ENCODE measurements at regions not wholly inside any gene's neighbourhood (a gene's known extent, or its start where the extent isn't known, plus 50 kb on each side); places are given as distances from the start of the nearest gene placed in this dataset.
"Not testable (repeated sequence)": the region's sequence is repeated elsewhere in the genome, so short reads cannot be mapped to it uniquely, and the experiment has no call there.

DNA sequence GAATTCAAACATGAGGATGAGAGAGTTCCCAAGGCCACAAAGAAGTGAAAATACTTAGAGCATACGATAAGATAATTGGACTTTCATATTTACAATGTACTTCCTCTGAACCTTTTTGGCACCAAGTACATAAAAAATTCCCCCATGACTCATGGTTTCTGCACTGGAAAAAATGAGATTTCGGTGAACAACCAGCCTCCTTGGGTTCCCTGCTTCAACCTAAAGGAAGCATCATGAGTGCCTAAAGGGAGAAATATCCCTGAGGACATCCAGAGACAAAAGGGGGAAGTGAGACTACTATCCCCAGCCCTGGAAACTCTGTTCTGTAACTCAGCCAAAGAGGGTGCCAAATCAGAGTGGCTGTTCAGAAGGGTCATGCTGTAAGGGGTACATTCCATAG is 562.7 kb upstream of the SLC39A10 start:
- no peak for TF ChIP-seq EZH2phosphoT487 (IDR thresholded peaks at IDR 0.05; ENCODE audit: borderline replicate concordance, low read depth, low read length)
- TF ChIP-seq, protein P1, sequence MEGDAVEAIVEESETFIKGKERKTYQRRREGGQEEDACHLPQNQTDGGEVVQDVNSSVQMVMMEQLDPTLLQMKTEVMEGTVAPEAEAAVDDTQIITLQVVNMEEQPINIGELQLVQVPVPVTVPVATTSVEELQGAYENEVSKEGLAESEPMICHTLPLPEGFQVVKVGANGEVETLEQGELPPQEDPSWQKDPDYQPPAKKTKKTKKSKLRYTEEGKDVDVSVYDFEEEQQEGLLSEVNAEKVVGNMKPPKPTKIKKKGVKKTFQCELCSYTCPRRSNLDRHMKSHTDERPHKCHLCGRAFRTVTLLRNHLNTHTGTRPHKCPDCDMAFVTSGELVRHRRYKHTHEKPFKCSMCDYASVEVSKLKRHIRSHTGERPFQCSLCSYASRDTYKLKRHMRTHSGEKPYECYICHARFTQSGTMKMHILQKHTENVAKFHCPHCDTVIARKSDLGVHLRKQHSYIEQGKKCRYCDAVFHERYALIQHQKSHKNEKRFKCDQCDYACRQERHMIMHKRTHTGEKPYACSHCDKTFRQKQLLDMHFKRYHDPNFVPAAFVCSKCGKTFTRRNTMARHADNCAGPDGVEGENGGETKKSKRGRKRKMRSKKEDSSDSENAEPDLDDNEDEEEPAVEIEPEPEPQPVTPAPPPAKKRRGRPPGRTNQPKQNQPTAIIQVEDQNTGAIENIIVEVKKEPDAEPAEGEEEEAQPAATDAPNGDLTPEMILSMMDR (conservative IDR thresholded peaks at IDR 0.05; ENCODE audit: low read length): no peak
- no peak overlapping the region for H2AFZ ChIP-seq (ENCODE audit: low read length)
- H3K9me2 ChIP-seq (ENCODE audit: insufficient read depth, low read length): no peaks in the 10 kb centered on the region
- no peak overlapping the region for H3K4me3 ChIP-seq (ENCODE audit: low read depth, low read length, poor library complexity, severe bottlenecking)
- H3K4me1 ChIP-seq (ENCODE audit: insufficient read depth, low read length, poor library complexity, severe bottlenecking): no peaks in the 10 kb centered on the region
- BruUV-seq (replicated peaks): no TSS peak
- no peaks in the 10 kb centered on the region for H4K20me1 ChIP-seq (ENCODE audit: insufficient read depth, low read length)
- no peaks in the 10 kb centered on the region for H3K9me3 ChIP-seq (ENCODE audit: low read length)
- H3K4me2 ChIP-seq (ENCODE audit: low read length): no peak overlapping the region
- POLR2A ChIA-PET: no interaction called here
- H3K36me3 ChIP-seq (ENCODE audit: insufficient read depth, low read length): no peaks in the 10 kb centered on the region
- intact Hi-C loops (cut with micrococcal nuclease; ENCODE audit: unreplicated experiment): no loop called here
- CTCF ChIA-PET (ENCODE audit: unreplicated experiment): no interaction called here
- no peak overlapping the region for H3K27ac ChIP-seq (ENCODE audit: low read depth, low read length, poor library complexity, severe bottlenecking)
- no peaks in the 10 kb centered on the region for H3K79me2 ChIP-seq (ENCODE audit: insufficient read depth, low read depth, low read length)
- no peak for DNase-seq (ENCODE audit: low spot score)

DNA sequence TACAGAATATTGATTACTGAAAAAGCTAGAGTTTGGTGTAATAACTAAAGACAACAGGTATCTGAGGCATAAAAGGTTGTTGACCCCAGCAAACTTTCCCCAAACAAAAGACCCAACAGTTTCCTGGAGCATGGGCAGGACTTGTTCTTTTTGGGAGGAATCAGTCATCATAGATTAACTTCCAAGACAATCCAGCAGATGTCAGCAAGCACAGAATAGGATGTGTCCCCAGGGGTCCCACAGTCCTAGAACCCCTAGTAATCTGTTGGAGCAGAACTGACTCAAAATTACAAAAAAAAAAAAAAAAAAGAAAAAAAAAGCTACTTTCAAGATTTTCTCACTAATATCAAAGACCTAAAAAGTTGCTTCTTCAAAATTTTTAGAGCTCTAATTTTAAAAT is 564.7 kb upstream of the SLC39A10 start:
- POLR2A ChIA-PET: interaction anchor here (0.7 to 0.8 kb wide), 3 partner anchors 44 to 1923 kb away, joined by 3 to 5 read pairs (median 4); no protein-coding TSS in a partner anchor
- BruUV-seq (replicated peaks): no TSS peak

DNA sequence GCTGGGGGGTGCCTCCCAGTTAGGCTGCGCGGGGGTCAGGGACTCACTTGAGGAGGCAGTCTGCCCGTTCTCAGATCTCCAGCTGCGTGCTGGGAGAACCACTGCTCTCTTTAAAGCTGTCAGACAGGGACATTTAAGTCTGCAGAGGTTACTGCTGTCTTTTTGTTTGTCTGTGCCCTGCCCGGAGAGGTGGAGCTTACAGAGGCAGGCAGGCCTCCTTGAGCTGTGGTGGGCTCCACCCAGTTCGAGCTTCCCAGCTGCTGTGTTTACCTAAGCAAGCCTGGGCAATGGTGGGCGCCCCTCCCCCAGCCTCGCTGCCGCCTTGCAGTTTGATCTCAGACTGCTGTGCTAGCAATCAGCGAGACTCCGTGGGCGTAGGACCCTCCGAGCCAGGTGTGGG is 584.2 kb upstream of the SLC39A10 start:
- H3K4me3 ChIP-seq (ENCODE audit: low read depth, low read length, poor library complexity, severe bottlenecking); H4K20me1 ChIP-seq (ENCODE audit: insufficient read depth, low read length); H3K9me3 ChIP-seq (ENCODE audit: low read length); H3K9me2 ChIP-seq (ENCODE audit: insufficient read depth, low read length); H3K4me1 ChIP-seq (ENCODE audit: insufficient read depth, low read length, poor library complexity, severe bottlenecking); BruUV-seq (replicated peaks); intact Hi-C loops (cut with micrococcal nuclease; ENCODE audit: unreplicated experiment); H3K79me2 ChIP-seq (ENCODE audit: insufficient read depth, low read depth, low read length); H3K27ac ChIP-seq (ENCODE audit: low read depth, low read length, poor library complexity, severe bottlenecking); DNase-seq (ENCODE audit: low spot score); H3K4me2 ChIP-seq (ENCODE audit: low read length); H3K36me3 ChIP-seq (ENCODE audit: insufficient read depth, low read length); POLR2A ChIA-PET; CTCF ChIA-PET (ENCODE audit: unreplicated experiment); H2AFZ ChIP-seq (ENCODE audit: low read length): not testable (repeated sequence)

More for the DNA sequence above, 564.7 kb upstream of the SLC39A10 start:
- no peak overlapping the region for H3K4me2 ChIP-seq (ENCODE audit: low read length)
- TF ChIP-seq, protein P1 (conservative IDR thresholded peaks at IDR 0.05; ENCODE audit: low read length): no peak
- TF ChIP-seq EZH2phosphoT487 (IDR thresholded peaks at IDR 0.05; ENCODE audit: borderline replicate concordance, low read depth, low read length): no peak
- H3K27ac ChIP-seq (ENCODE audit: low read depth, low read length, poor library complexity, severe bottlenecking): no peak overlapping the region
- no peak overlapping the region for H2AFZ ChIP-seq (ENCODE audit: low read length)
- H3K9me3 ChIP-seq (ENCODE audit: low read length): no peaks in the 10 kb centered on the region
- H3K79me2 ChIP-seq (ENCODE audit: insufficient read depth, low read depth, low read length): no peaks in the 10 kb centered on the region
- H3K36me3 ChIP-seq (ENCODE audit: insufficient read depth, low read length): no peaks in the 10 kb centered on the region
- no peak overlapping the region for H3K4me3 ChIP-seq (ENCODE audit: low read depth, low read length, poor library complexity, severe bottlenecking)
- DNase-seq (ENCODE audit: low spot score): no peak
- H3K9me2 ChIP-seq (ENCODE audit: insufficient read depth, low read length): no peaks in the 10 kb centered on the region
- CTCF ChIA-PET (ENCODE audit: unreplicated experiment): no interaction called here
- no peaks in the 10 kb centered on the region for H3K4me1 ChIP-seq (ENCODE audit: insufficient read depth, low read length, poor library complexity, severe bottlenecking)
- H4K20me1 ChIP-seq (ENCODE audit: insufficient read depth, low read length): no peaks in the 10 kb centered on the region
- intact Hi-C loops (cut with micrococcal nuclease; ENCODE audit: unreplicated experiment): no loop called here
